Skeletal muscle tissue (tissue), 3 donors: ENCODE measurements at regions not wholly inside any gene's neighbourhood (a gene's known extent, or its start where the extent isn't known, plus 50 kb on each side); places are given as distances from the start of the nearest gene placed in this dataset.
A peak's percentile ranks its signal among the peaks of the same experiment; 100 is the strongest.
"Not testable (repeated sequence)": the region's sequence is repeated elsewhere in the genome, so short reads cannot be mapped to it uniquely, and the experiment has no call there.

ENCODE experiments used
- H3K27ac ChIP-seq: one replicate; pipeline ENCODE4 v1.7.0; 2013; ENCODE audit warnings: mild to moderate bottlenecking, low read depth, low read length, inconsistent platforms
- H3K27me3 ChIP-seq, 3 donors: one replicate each; pipeline ENCODE4 v1.7.0; 2013; ENCODE audit warnings: low read length in 3 of 3; ENCODE audit not compliant: control insufficient read depth in 3 of 3, insufficient read depth in 3 of 3
- H3K36me3 ChIP-seq, 3 donors: one replicate each; pipeline ENCODE4 v1.7.0; 2013; ENCODE audit warnings: low read length in 3 of 3; ENCODE audit not compliant: control insufficient read depth in 3 of 3, insufficient read depth in 3 of 3
- H3K4me1 ChIP-seq, 3 donors: one replicate each; pipeline ENCODE4 v1.7.0; 2013; ENCODE audit warnings: low read length in 3 of 3, mild to moderate bottlenecking in 3 of 3; ENCODE audit not compliant: control insufficient read depth in 3 of 3, insufficient read depth in 3 of 3
- H3K4me3 ChIP-seq, 3 donors: one replicate each; pipeline ENCODE4 v1.7.0; 2013; ENCODE audit warnings: low read length in 3 of 3
- H3K9ac ChIP-seq, 3 donors: one replicate each; pipeline ENCODE4 v1.7.0; 2013; ENCODE audit warnings: low read length in 3 of 3, mild to moderate bottlenecking in 3 of 3, moderate library complexity in 2 of 3, low read depth in 1 of 3
- H3K9me3 ChIP-seq, 3 donors: one replicate each; pipeline ENCODE4 v1.7.0; 2013; ENCODE audit warnings: low read length in 3 of 3; ENCODE audit not compliant: control insufficient read depth in 3 of 3
- donor health status: Osteomylitis.

GRCh38 chr1:120609015-120609573 lies 114.7 kb upstream of the NBPF26 start:
- not testable (repeated sequence) for H3K36me3 ChIP-seq, H3K4me3 ChIP-seq

GRCh38 chr1:120609834-120610233 lies 113.9 kb upstream of the NBPF26 start:
- H3K27ac ChIP-seq, H3K9ac ChIP-seq, H3K4me1 ChIP-seq, H3K27me3 ChIP-seq, H3K36me3 ChIP-seq, H3K4me3 ChIP-seq, H3K9me3 ChIP-seq: not testable (repeated sequence)

More at GRCh38 chr1:120609015-120609573, 114.7 kb upstream of the NBPF26 start:
- H3K9ac ChIP-seq, H3K9me3 ChIP-seq, H3K4me1 ChIP-seq, H3K27me3 ChIP-seq, H3K27ac ChIP-seq: not testable (repeated sequence)

- H3K9ac ChIP-seq, H3K27ac ChIP-seq: not testable (repeated sequence)
Measured at GRCh38 chr1:120614931-120615639, 108.7 kb upstream of the NBPF26 start.

GRCh38 chr1:120617493-120617892 lies 106.3 kb upstream of the NBPF26 start:
- H3K27ac ChIP-seq, H3K36me3 ChIP-seq, H3K4me3 ChIP-seq, H3K4me1 ChIP-seq, H3K9me3 ChIP-seq, H3K9ac ChIP-seq, H3K27me3 ChIP-seq: not testable (repeated sequence)

More at GRCh38 chr1:120614931-120615639, 108.7 kb upstream of the NBPF26 start:
- not testable (repeated sequence) for H3K9me3 ChIP-seq, H3K27me3 ChIP-seq, H3K4me1 ChIP-seq, H3K36me3 ChIP-seq, H3K4me3 ChIP-seq

- H3K27me3 ChIP-seq, H3K4me3 ChIP-seq, H3K9ac ChIP-seq, H3K9me3 ChIP-seq, H3K36me3 ChIP-seq, H3K27ac ChIP-seq, H3K4me1 ChIP-seq: not testable (repeated sequence)
Measured at GRCh38 chr1:120619867-120620692, 103.7 kb upstream of the NBPF26 start.

DNA sequence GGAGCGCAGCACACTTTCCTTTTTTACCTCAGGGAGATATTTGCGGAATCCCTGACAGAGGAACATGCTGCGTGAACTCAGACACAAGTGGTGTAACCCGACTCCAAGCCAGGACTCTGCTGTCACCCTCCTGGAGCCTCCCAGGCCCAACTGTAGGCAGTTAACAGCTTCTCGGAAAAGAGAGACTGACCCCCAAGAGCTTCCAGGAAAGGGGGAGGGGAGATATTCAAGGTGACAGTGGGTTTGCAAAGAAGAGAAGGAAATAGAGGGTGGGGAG lies 103.1 kb upstream of the NBPF26 start:
- H3K9ac ChIP-seq, H3K4me1 ChIP-seq, H3K9me3 ChIP-seq, H3K27me3 ChIP-seq, H3K4me3 ChIP-seq, H3K27ac ChIP-seq, H3K36me3 ChIP-seq: not testable (repeated sequence)

- not testable (repeated sequence) for H3K4me3 ChIP-seq, H3K27ac ChIP-seq, H3K9ac ChIP-seq, H3K4me1 ChIP-seq, H3K9me3 ChIP-seq, H3K27me3 ChIP-seq, H3K36me3 ChIP-seq
Measured at GRCh38 chr1:120621278-120621677, 102.5 kb upstream of the NBPF26 start.

DNA sequence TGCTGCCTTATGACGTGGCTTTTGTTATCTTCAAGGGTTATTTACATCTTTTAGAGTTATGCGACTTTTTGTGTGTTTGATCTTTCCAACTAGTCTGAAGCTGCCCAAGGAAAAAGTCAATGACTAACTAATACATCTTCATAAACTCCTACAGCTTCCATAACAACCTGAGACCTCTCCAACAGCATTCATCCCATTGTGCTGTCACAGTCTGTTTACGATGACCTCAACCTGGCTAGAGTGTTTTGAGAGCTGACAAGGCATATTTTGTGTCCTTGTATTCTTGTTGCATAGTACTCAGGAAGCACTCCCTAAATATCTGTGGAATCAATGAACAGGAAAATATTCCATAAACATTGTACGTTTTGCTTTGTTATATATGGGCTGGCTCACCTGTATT lies 100.2 kb upstream of the NBPF26 start:
- not testable (repeated sequence) for H3K9ac ChIP-seq, H3K9me3 ChIP-seq, H3K36me3 ChIP-seq, H3K4me1 ChIP-seq, H3K4me3 ChIP-seq, H3K27ac ChIP-seq, H3K27me3 ChIP-seq

DNA sequence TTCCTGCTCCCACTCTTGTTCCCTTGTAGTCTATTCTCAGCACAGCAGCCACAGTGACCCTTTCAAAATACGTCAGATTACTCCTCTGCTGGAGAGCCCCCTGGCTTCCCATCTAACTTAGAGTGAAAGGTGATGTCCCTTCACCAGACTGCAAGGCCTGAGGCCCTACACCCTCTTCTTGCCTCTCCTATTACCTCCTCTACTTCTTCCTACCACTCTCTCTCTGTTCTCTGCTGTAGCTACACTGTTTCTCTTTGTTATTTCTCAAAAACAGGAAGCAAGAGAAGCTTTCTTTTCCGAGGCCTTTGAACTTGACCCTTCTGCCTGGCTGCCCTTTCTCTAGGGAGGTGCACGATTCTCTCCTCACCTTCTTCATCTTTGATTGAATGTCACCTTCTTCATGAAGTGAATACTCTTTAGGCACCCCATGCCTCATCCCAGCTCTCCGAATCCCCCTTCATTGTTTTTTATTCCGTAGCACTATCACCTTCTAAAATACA lies 99.1 kb upstream of the NBPF26 start:
- H3K27ac ChIP-seq: peak overlapping the region; percentile 36
- H3K9ac ChIP-seq, H3K4me3 ChIP-seq, H3K27me3 ChIP-seq, H3K4me1 ChIP-seq, H3K36me3 ChIP-seq, H3K9me3 ChIP-seq: not testable (repeated sequence)

DNA sequence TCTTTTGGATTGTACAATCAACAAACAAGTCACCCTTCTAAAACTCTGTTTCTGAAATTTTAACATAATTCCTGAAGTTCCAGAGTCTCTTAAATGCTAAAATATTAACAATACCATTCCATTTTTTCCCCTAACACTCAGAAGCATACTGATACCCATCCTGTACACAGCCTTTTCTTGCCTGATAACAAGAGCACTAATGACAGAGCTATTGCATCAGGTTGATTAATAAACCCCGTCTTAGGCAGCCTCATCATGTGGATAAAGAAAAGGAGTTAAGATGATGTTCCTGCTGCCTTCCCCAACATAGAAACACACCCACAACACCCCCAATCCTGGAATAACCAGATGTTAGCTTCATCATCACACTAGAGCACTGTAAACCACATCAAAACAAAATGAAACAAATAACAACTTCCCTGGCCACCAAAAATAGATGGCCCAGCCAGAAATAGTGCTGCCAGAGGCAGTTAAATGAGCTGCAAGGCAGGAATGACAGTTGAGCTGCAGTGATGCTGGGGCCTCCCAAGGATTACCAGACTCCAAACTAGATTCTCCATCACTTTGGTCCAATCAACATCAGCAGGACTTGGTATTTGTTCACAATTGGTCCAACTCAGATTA lies 93.8 kb upstream of the NBPF26 start:
- H3K4me3 ChIP-seq, H3K27ac ChIP-seq, H3K36me3 ChIP-seq, H3K4me1 ChIP-seq, H3K9me3 ChIP-seq, H3K27me3 ChIP-seq, H3K9ac ChIP-seq: not testable (repeated sequence)
